ENCODE measurements at regions not wholly inside any gene's neighbourhood (a gene's known extent, or its start where the extent isn't known, plus 50 kb on each side); places are given as distances from the start of the nearest gene placed in this dataset.

DNA sequence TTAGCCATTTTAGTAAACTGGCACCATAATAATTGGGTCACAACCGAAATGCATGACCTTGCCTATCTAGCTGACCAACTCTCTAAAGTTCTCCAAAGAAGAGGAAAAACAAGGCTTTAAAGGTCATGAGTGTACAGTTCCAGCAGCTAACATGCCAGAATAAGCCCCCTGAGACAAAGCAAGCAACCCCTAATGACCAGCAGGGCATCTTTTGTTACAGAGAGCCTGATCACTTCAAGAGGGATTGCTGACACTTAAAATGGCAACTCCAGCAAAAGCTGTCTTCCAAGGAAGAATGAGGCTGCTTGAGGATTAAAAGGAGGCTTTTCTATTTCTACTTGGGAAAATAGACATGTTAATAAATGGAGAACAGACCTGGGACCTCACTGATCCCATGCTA is 213.6 kb downstream of the CDC14C start:
- dilution Hi-C loops (cut with HindIII; ENCODE audit: low sequenced_read_pairs, unreplicated experiment) (no loop called here), in situ Hi-C loops (cut with MboI; ENCODE audit: low sequenced_read_pairs) (no loop called here), intact Hi-C loops (cut with micrococcal nuclease) (no loop called here)
- Histone ChIP-seq H4K8ac (ENCODE audit: low read depth in 2 of 2, low read length in 2 of 2) (no peak overlapping the region), H3K4me1 (ENCODE audit: control insufficient read depth, insufficient read depth, low read length) (no peaks in the 10 kb centered on the region), H2AFZ (replicated peaks; ENCODE audit: low read length, poor library complexity) (no peak overlapping the region), H4K91ac (ENCODE audit: insufficient read depth, low read depth, low read length) (no peak overlapping the region), H2BK120ac (ENCODE audit: low read depth, low read length) (no peak overlapping the region), H3K56ac (ENCODE audit: extremely low read depth, insufficient read depth, low read length) (no peak overlapping the region), H3K79me1 (ENCODE audit: low read depth in 1 of 2, low read length in 2 of 2) (no peaks in the 10 kb centered on the region), H2BK15ac (ENCODE audit: low read depth, low read length) (no peak overlapping the region), H2BK20ac (ENCODE audit: low read depth, low read length) (no peak overlapping the region), H3K9me1 (ENCODE audit: insufficient read depth, low read length) (no peaks in the 10 kb centered on the region), H2BK5ac (ENCODE audit: low read depth, low read length, poor library complexity, severe bottlenecking) (no peak overlapping the region), H4K5ac (ENCODE audit: low read depth, low read length) (no peak overlapping the region), H3K4ac (ENCODE audit: low read depth, low read length) (no peak overlapping the region), H3K23ac (ENCODE audit: low read depth, low read length) (no peak overlapping the region), H3K27me3 (ENCODE audit: control insufficient read depth, insufficient read depth, low read length) (no peaks in the 10 kb centered on the region), H3K9me3 (ENCODE audit: control insufficient read depth, insufficient read depth, low read length) (peaks cover 7% of the 10 kb centered on the region), H2AK5ac (ENCODE audit: low read depth, low read length) (no peak overlapping the region), H3K4me2 (ENCODE audit: low read depth, low read length) (no peak overlapping the region), H3K4me3 (ENCODE audit: insufficient read depth, low read depth, low read length) (no peak overlapping the region), H3K36me3 (ENCODE audit: control insufficient read depth, insufficient read depth, low read length) (no peaks in the 10 kb centered on the region), H3K14ac (replicated peaks; ENCODE audit: low read depth, low read length) (no peak overlapping the region), H4K20me1 (ENCODE audit: insufficient read depth, low read length) (no peaks in the 10 kb centered on the region), H3K9ac (ENCODE audit: low read depth, low read length) (no peak overlapping the region), H3K18ac (ENCODE audit: low read depth, low read length) (no peak overlapping the region), H2AK9ac (replicated peaks; ENCODE audit: low read depth, low read length, poor library complexity) (no peak overlapping the region), H3K27ac (ENCODE audit: insufficient read depth, low read length) (no peak overlapping the region)
- POLR2A ChIA-PET (ENCODE audit: unreplicated experiment) = no interaction called here
- WGBS, 2 experiments (ENCODE audit: extremely low coverage in 2 of 2, insufficient read length in 1 of 2) = no CpG with 5 or more reads among the region's 1 CpG
- CTCF ChIA-PET = no interaction called here
- no TSS peak for BruUV-seq (replicated peaks)
- DNase-seq = no peak
- TF ChIP-seq, protein P1, sequence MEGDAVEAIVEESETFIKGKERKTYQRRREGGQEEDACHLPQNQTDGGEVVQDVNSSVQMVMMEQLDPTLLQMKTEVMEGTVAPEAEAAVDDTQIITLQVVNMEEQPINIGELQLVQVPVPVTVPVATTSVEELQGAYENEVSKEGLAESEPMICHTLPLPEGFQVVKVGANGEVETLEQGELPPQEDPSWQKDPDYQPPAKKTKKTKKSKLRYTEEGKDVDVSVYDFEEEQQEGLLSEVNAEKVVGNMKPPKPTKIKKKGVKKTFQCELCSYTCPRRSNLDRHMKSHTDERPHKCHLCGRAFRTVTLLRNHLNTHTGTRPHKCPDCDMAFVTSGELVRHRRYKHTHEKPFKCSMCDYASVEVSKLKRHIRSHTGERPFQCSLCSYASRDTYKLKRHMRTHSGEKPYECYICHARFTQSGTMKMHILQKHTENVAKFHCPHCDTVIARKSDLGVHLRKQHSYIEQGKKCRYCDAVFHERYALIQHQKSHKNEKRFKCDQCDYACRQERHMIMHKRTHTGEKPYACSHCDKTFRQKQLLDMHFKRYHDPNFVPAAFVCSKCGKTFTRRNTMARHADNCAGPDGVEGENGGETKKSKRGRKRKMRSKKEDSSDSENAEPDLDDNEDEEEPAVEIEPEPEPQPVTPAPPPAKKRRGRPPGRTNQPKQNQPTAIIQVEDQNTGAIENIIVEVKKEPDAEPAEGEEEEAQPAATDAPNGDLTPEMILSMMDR (conservative IDR thresholded peaks at IDR 0.05; ENCODE audit: low read depth, low read length) = no peak
- TF ChIP-seq RCOR1 (IDR thresholded peaks at IDR 0.05; ENCODE audit: insufficient replicate concordance, low read length) = no peak
- no peak for TF ChIP-seq MXI1 (IDR thresholded peaks at IDR 0.05; ENCODE audit: borderline replicate concordance, low read depth, low read length)
- TF ChIP-seq, protein P2, sequence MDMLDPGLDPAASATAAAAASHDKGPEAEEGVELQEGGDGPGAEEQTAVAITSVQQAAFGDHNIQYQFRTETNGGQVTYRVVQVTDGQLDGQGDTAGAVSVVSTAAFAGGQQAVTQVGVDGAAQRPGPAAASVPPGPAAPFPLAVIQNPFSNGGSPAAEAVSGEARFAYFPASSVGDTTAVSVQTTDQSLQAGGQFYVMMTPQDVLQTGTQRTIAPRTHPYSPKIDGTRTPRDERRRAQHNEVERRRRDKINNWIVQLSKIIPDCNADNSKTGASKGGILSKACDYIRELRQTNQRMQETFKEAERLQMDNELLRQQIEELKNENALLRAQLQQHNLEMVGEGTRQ (IDR thresholded peaks at IDR 0.05; ENCODE audit: low read depth, low read length) = no peak
- TF ChIP-seq SMC3 (IDR thresholded peaks at IDR 0.05; ENCODE audit: low read depth, low read length) = no peak
- no peak for TF ChIP-seq RAD21 (IDR thresholded peaks at IDR 0.05; ENCODE audit: low read length)
- TF ChIP-seq RFX5 (IDR thresholded peaks at IDR 0.05; ENCODE audit: low read depth, low read length) = no peak
- TF ChIP-seq NFE2L2 (IDR thresholded peaks at IDR 0.05; ENCODE audit: low read depth, low read length) = no peak
- no peak for TF ChIP-seq BHLHE40 (IDR thresholded peaks at IDR 0.05; ENCODE audit: low read depth, low read length)
- TF ChIP-seq, protein P3, sequence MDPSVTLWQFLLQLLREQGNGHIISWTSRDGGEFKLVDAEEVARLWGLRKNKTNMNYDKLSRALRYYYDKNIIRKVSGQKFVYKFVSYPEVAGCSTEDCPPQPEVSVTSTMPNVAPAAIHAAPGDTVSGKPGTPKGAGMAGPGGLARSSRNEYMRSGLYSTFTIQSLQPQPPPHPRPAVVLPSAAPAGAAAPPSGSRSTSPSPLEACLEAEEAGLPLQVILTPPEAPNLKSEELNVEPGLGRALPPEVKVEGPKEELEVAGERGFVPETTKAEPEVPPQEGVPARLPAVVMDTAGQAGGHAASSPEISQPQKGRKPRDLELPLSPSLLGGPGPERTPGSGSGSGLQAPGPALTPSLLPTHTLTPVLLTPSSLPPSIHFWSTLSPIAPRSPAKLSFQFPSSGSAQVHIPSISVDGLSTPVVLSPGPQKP (IDR thresholded peaks at IDR 0.05; ENCODE audit: borderline replicate concordance, low read depth, low read length) = no peak
- TF ChIP-seq FOS (IDR thresholded peaks at IDR 0.05; ENCODE audit: low read depth, low read length) = no peak
- TF ChIP-seq MAFK (IDR thresholded peaks at IDR 0.05; ENCODE audit: low read depth, low read length) = no peak
- ATAC-seq (ENCODE audit: low read depth) = no peak

All from IMR-90 (cell line).